H1 (cell line): ENCODE measurements at regions not wholly inside any gene's neighbourhood (a gene's known extent, or its start where the extent isn't known, plus 50 kb on each side); places are given as distances from the start of the nearest gene placed in this dataset.

Experiments used
- CTCF ChIA-PET: fragments of 300-600 bp; sonication (Branson Sonifier 250); formaldehyde crosslinking; loops from one replicate; lab custom pipeline; 2021; ENCODE audit not compliant: partially characterized antibody; lab: Charles Lee
- POLR2A ChIA-PET: fragments of 300-600 bp; sonication (Branson Sonifier 250); formaldehyde crosslinking; loops from one replicate; lab custom pipeline; 2021; ENCODE audit warnings: inconsistent platforms; ENCODE audit not compliant: partially characterized antibody; lab: Charles Lee
- DNase-seq, 2 experiments: peaks; one replicate each; pipeline versions ENCODE4 v3.0.0 to v3.0.0-alpha.2; 2010 to 2022; ENCODE audit warnings: low spot score in 2 of 2, low read depth in 1 of 2, mixed read lengths in 1 of 2
- FAIRE-seq: peaks from 2 replicates; lab custom pipeline; 2011; peaks lifted over from hg19 to GRCh38; lab: Jason Lieb, UNC
- H2AFZ ChIP-seq: 2 replicates; pipeline ENCODE4 v1.8.1; 2012; ENCODE audit warnings: low read length, inconsistent platforms
- H2AK5ac ChIP-seq: 2 replicates; pipeline ENCODE4 v1.6.1; 2013; ENCODE audit warnings: low read depth, low read length
- H2BK120ac ChIP-seq: replicated peaks from 2 replicates; pipeline ENCODE3; 2013; ENCODE audit warnings: low read depth, low read length, inconsistent platforms
- H2BK12ac ChIP-seq: 2 replicates; pipeline ENCODE4 v1.6.1; 2013; ENCODE audit warnings: low read depth, low read length
- H2BK15ac ChIP-seq: 2 replicates; pipeline ENCODE4 v1.6.1; 2013; ENCODE audit warnings: low read length
- H2BK20ac ChIP-seq: 2 replicates; pipeline ENCODE4 v1.6.1; 2013; ENCODE audit warnings: low read length
- H2BK5ac ChIP-seq: 2 replicates; pipeline ENCODE4 v1.6.1; 2013; ENCODE audit warnings: low read depth, low read length
- H3K14ac ChIP-seq: 2 replicates; pipeline ENCODE4 v1.6.1; 2013; ENCODE audit warnings: inconsistent platforms; ENCODE audit not compliant: insufficient read length
- H3K18ac ChIP-seq: 2 replicates; pipeline ENCODE4 v1.6.1; 2013; ENCODE audit warnings: low read length; ENCODE audit errors: extremely low read depth
- H3K23ac ChIP-seq: 2 replicates; pipeline ENCODE4 v1.6.1; 2013; ENCODE audit warnings: inconsistent platforms; ENCODE audit not compliant: insufficient read length
- H3K23me2 ChIP-seq: 2 replicates; pipeline ENCODE4 v1.6.1; 2013; ENCODE audit warnings: low read depth, low read length
- H3K27ac ChIP-seq: 2 replicates; pipeline ENCODE4 v1.6.1; 2011; ENCODE audit warnings: low read depth, low read length, inconsistent platforms
- H3K27me3 ChIP-seq, 4 experiments: replicated peaks in 1 of 4; 1 replicate in 1 of 4; 2 replicates in 3 of 4; pipeline versions ENCODE4 v1.6.1 to v1.8.1; 2011 to 2013; ENCODE audit warnings: low read length in 3 of 4, mild to moderate bottlenecking in 3 of 4, inconsistent platforms in 2 of 4, mixed read lengths in 2 of 4, moderate library complexity in 1 of 4; ENCODE audit not compliant: control insufficient read depth in 3 of 4, insufficient read depth in 3 of 4; ENCODE audit errors: extremely low read depth in 1 of 4
- H3K36me3 ChIP-seq, 4 experiments: 2 replicates each; pipeline versions ENCODE4 v1.6.1 to v1.8.1; 2011 to 2013; ENCODE audit warnings: mild to moderate bottlenecking in 4 of 4, low read length in 3 of 4, moderate library complexity in 2 of 4, control low read depth in 1 of 4, inconsistent platforms in 1 of 4; ENCODE audit not compliant: insufficient read depth in 4 of 4, control insufficient read depth in 2 of 4
- H3K4ac ChIP-seq: replicated peaks from 2 replicates; pipeline ENCODE3; 2013; ENCODE audit warnings: low read length, low read depth, mixed read lengths, inconsistent platforms; ENCODE audit not compliant: insufficient read length
- H3K4me1 ChIP-seq, 4 experiments: replicated peaks in 1 of 4; 1 replicate in 1 of 4; 2 replicates in 3 of 4; pipeline versions ENCODE4 v1.6.1 to v1.8.1; 2011 to 2013; ENCODE audit warnings: low read length in 3 of 4, inconsistent platforms in 2 of 4, mixed read lengths in 1 of 4; ENCODE audit not compliant: insufficient read depth in 4 of 4, control insufficient read depth in 3 of 4
- H3K4me2 ChIP-seq, 2 experiments: 2 replicates each; pipeline versions ENCODE4 v1.6.1 to v1.8.1; 2011 to 2013; ENCODE audit warnings: low read depth in 2 of 2, low read length in 2 of 2, control low read depth in 1 of 2, inconsistent platforms in 1 of 2, mild to moderate bottlenecking in 1 of 2; ENCODE audit not compliant: insufficient read depth in 1 of 2
- H3K4me3 ChIP-seq, 4 experiments: fragments of 200-600, 300-600 bp in 1 of 4; sonication (generic), shearing (Covaris generic), sonication (Bioruptor Twin) in 1 of 4; 2 replicates each; pipeline versions ENCODE4 v1.5.1 to v1.8.1; 2011 to 2016; ENCODE audit warnings: low read length in 4 of 4, low read depth in 3 of 4, control low read depth in 2 of 4, inconsistent platforms in 2 of 4, mild to moderate bottlenecking in 2 of 4, mixed read lengths in 1 of 4, moderate library complexity in 1 of 4; ENCODE audit not compliant: insufficient read depth in 2 of 4; ENCODE audit errors: extremely low read depth in 1 of 4
- H3K56ac ChIP-seq: replicated peaks from 2 replicates; pipeline ENCODE3; 2013; ENCODE audit warnings: low read depth, mild to moderate bottlenecking, mixed read lengths, low read length, inconsistent platforms; ENCODE audit not compliant: insufficient read length
- H3K79me1 ChIP-seq: 2 replicates; pipeline ENCODE4 v1.6.1; 2013; ENCODE audit warnings: low read depth, low read length, control low read depth
- H3K79me2 ChIP-seq, 2 experiments: 2 replicates each; pipeline versions ENCODE4 v1.6.1 to v1.8.1; 2012 to 2013; ENCODE audit warnings: low read length in 2 of 2, mild to moderate bottlenecking in 2 of 2, inconsistent platforms in 1 of 2; ENCODE audit not compliant: insufficient read depth in 2 of 2, control insufficient read depth in 1 of 2
- H3K9ac ChIP-seq, 4 experiments: replicated peaks in 1 of 4; 1 replicate in 1 of 4; 2 replicates in 3 of 4; pipeline versions ENCODE4 v1.6.1 to v1.8.1; 2011 to 2013; ENCODE audit warnings: low read depth in 3 of 4, low read length in 3 of 4, control low read depth in 2 of 4, mild to moderate bottlenecking in 2 of 4, moderate library complexity in 2 of 4, inconsistent platforms in 1 of 4; ENCODE audit errors: extremely low read depth in 1 of 4
- H3K9me3 ChIP-seq, 2 experiments: 2 replicates each; pipeline versions ENCODE4 v1.6.1 to v1.8.1; 2012 to 2013; ENCODE audit warnings: mild to moderate bottlenecking in 2 of 2, moderate library complexity in 2 of 2, control low read depth in 1 of 2, inconsistent platforms in 1 of 2, low read depth in 1 of 2, low read length in 1 of 2, mixed read lengths in 1 of 2; ENCODE audit not compliant: insufficient read depth in 2 of 2
- H4K20me1 ChIP-seq, 2 experiments: replicated peaks in 1 of 2; 2 replicates each; pipeline versions ENCODE3 to v1.8.1; 2011 to 2013; ENCODE audit warnings: inconsistent platforms in 2 of 2, low read length in 2 of 2, mild to moderate bottlenecking in 1 of 2; ENCODE audit not compliant: insufficient read depth in 2 of 2, control insufficient read depth in 1 of 2
- H4K5ac ChIP-seq: 2 replicates; pipeline ENCODE4 v1.6.1; 2013; ENCODE audit warnings: low read length, low read depth, mixed read lengths, inconsistent platforms; ENCODE audit not compliant: insufficient read length
- H4K8ac ChIP-seq: 2 replicates; pipeline ENCODE4 v1.8.0; 2013; ENCODE audit warnings: mild to moderate bottlenecking, moderate library complexity, low read length, inconsistent platforms; ENCODE audit not compliant: insufficient read depth; ENCODE audit errors: extremely low read depth
- H4K91ac ChIP-seq: replicated peaks from 2 replicates; pipeline ENCODE3; 2013; ENCODE audit warnings: low read length, mixed read lengths, inconsistent platforms; ENCODE audit not compliant: insufficient read length
- BCL11A ChIP-seq, 2 experiments: IDR thresholded peaks; one replicate each; pipeline ENCODE4 v1.6.1; 2011; ENCODE audit warnings: low read depth in 2 of 2, low read length in 2 of 2, mild to moderate bottlenecking in 2 of 2
- CHD1 ChIP-seq: IDR thresholded peaks from 2 replicates; pipeline ENCODE4 v1.6.1; 2012; ENCODE audit warnings: low read depth, low read length, improper control_type of control experiment
- EGR1 ChIP-seq: IDR thresholded peaks from 2 replicates; pipeline ENCODE4 v1.6.1; 2011; ENCODE audit warnings: low read depth, low read length, borderline replicate concordance
- JUND ChIP-seq: IDR thresholded peaks from 2 replicates; pipeline ENCODE4 v1.6.1; 2011; ENCODE audit warnings: mild to moderate bottlenecking, improper control_type of control experiment, low read length
- RAD21 ChIP-seq, 2 experiments: IDR thresholded peaks in 1 of 2; conservative IDR thresholded peaks in 1 of 2; 2 replicates each; pipeline ENCODE4 v1.6.1; 2011; ENCODE audit warnings: low read depth in 2 of 2, low read length in 2 of 2, improper control_type of control experiment in 1 of 2, inconsistent platforms in 1 of 2, mild to moderate bottlenecking in 1 of 2, moderate library complexity in 1 of 2
- RNF2 ChIP-seq: fragments of 200-900, 300-1000 bp; sonication (generic); IDR thresholded peaks from 2 replicates; pipeline ENCODE4 v1.7.1; 2016; ENCODE audit warnings: borderline replicate concordance, low read depth, mild to moderate bottlenecking, antibody characterized with exemption, low read length; ENCODE audit not compliant: poor library complexity, severe bottlenecking; ENCODE audit errors: missing control alignments
- TBP ChIP-seq: IDR thresholded peaks from 2 replicates; pipeline ENCODE4 v1.6.1; 2011; ENCODE audit warnings: low read depth, low read length, improper control_type of control experiment
- WGBS, 2 experiments: shearing (Covaris generic) in 1 of 2; methylation state at CpG; one replicate each; pipeline versions ENCODE4 v1.1.6 to v1.1.7; 2013 to 2015; ENCODE audit warnings: low lambda C conversion rate in 2 of 2, mixed read lengths in 2 of 2, inconsistent platforms in 1 of 2, low coverage in 1 of 2, missing lambda C conversion rate in 1 of 2; ENCODE audit not compliant: insufficient replicate concordance in 2 of 2, insufficient coverage in 1 of 2, insufficient read length in 1 of 2; ENCODE audit errors: extremely low coverage in 1 of 2, missing lambda C conversion rate in 1 of 2; 5-methylcytosine and 5-hydroxymethylcytosine counted together

DNA sequence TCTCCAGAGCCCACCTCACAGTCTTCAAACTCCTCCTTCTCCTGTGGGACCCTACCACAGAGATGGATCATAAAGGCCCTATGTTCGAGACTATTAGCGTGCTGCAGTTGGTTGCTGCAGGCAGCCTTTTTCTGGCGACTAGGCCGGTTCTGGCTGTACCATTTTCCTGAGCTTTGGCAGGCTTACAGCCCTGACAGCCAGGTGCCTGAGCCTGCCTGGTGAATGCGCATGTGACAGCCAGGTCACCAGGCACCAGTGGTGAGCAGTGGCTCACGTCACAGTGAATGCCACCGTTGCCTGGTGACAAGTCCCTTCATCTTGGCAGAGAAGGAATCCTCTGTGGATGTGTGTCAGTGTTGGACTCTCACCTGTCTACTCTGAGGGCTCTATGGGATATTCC is 978.8 kb downstream of the KCNJ18 start:
- peaks cover 61 to 64% of the 10 kb centered on the region in 2 experiments for H3K9me3 ChIP-seq

More for the DNA sequence above, 978.8 kb downstream of the KCNJ18 start:
- no peak overlapping the region for H2BK15ac ChIP-seq
- no peak overlapping the region for H3K27ac ChIP-seq
- WGBS, 2 experiments = 87% methylated on average over 7 of the region's 7 CpGs; no CpG with 5 or more reads in 1 of the 2 experiments
- H2BK120ac ChIP-seq = no peak overlapping the region
- H2BK12ac ChIP-seq = no peak overlapping the region
- POLR2A ChIA-PET = no interaction called here
- no peak overlapping the region for H3K23ac ChIP-seq
- FAIRE-seq (no peak), DNase-seq (no peak)
- H3K79me1 ChIP-seq = no peaks in the 10 kb centered on the region
- no peak overlapping the region for H2AK5ac ChIP-seq
- H3K23me2 ChIP-seq = no peaks in the 10 kb centered on the region
- H3K56ac ChIP-seq = no peak overlapping the region
- H3K27me3 ChIP-seq = no peaks in the 10 kb centered on the region
- no peak overlapping the region for H3K9ac ChIP-seq
- no peaks in the 10 kb centered on the region for H3K79me2 ChIP-seq
- no peak overlapping the region for H3K4ac ChIP-seq
- H4K20me1 ChIP-seq = no peaks in the 10 kb centered on the region
- TF ChIP-seq CHD1 (no peak), RNF2 (no peak), TBP (no peak), EGR1 (no peak), RAD21 (IDR thresholded peaks at IDR 0.05 in 1 of 2, conservative IDR thresholded peaks at IDR 0.05 in 1 of 2; ENCODE audit: low read depth in 2 of 2, low read length in 2 of 2) (no peak), BCL11A (IDR thresholded peaks at IDR 0.05; ENCODE audit: low read depth in 2 of 2, low read length in 2 of 2) (no peak), JUND (no peak)
- no peak overlapping the region for H2BK5ac ChIP-seq
- H3K14ac ChIP-seq = no peak overlapping the region
- H2BK20ac ChIP-seq = no peak overlapping the region
- no peak overlapping the region for H2AFZ ChIP-seq
- H3K18ac ChIP-seq = no peak overlapping the region
- no peak overlapping the region for H4K91ac ChIP-seq
- no peaks in the 10 kb centered on the region for H3K36me3 ChIP-seq
- no peak overlapping the region for H3K4me2 ChIP-seq
- H4K5ac ChIP-seq = no peak overlapping the region
- H3K4me3 ChIP-seq = no peak overlapping the region
- H3K4me1 ChIP-seq = no peaks in the 10 kb centered on the region
- H4K8ac ChIP-seq = no peak overlapping the region
- CTCF ChIA-PET = no interaction called here
